Activated CD8-positive, alpha-beta memory T cell treated with anti-CD3 and anti-CD28 coated beads for 4 hours (primary cell): ENCODE measurements at regions not wholly inside any gene's neighbourhood (a gene's known extent, or its start where the extent isn't known, plus 50 kb on each side); places are given as distances from the start of the nearest gene placed in this dataset.
A peak's percentile ranks its signal among the peaks of the same experiment; 100 is the strongest.

Experiments
- DNase-seq, 2 donors: peaks; one replicate each; pipeline ENCODE4 v3.0.0-alpha.2; 2020; ENCODE audit warnings: low read depth in 2 of 2

DNA sequence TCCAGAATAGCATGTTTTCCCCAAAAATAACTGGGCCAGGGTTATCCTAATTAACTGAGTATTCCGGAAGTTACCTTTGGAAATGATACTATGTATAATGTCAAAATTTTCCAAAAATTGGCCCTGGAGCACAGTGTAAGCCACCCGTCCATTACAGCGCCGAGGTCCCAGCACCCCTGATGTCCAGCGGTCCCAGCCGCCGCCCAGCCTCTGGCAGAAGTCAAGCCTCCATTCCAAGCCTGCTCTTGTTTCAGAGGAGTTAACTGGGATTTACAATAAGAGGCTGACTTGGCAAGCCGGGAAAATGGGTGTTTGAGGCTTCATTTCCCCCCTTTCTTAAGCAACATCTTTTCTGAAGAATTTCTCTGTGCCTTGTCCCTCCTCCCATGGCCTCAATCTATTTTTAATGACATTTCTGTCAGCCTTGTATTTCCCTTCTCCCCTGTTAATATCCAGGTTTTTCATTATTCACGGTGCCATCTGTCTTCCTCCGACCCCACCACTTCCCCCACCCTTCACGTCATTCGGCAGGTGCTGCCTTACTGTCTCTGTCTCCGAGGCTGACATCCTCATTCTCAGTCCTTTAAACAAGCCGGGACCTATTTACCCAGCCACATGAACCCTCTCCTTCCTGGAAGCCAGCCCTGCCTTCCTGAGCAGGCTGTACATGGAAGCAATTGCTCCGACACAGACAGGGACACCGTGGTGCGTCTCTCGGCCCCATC lies 490.9 kb downstream of the NPHP4 start:
- DNase-seq = no peak

DNA sequence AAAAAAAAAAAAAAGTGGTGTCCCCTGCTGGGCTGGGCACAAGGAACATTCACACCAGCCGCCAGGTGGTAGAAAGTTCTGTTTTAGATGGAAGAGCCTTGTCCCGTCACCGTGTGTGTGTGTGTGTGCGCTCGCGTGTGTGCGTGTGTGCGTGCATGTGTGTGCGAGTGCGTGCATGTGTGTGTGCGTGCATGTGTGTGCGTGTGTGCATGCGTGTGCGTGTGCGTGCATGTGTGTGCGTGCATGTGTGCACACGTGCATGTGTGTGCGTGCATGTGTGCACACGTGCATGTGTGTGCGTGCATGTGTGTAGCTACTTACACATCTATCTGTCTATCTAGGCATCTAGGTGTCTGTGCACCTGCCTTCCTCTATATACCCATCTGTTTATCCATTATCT lies 491.7 kb downstream of the NPHP4 start:
- no peak for DNase-seq

DNA sequence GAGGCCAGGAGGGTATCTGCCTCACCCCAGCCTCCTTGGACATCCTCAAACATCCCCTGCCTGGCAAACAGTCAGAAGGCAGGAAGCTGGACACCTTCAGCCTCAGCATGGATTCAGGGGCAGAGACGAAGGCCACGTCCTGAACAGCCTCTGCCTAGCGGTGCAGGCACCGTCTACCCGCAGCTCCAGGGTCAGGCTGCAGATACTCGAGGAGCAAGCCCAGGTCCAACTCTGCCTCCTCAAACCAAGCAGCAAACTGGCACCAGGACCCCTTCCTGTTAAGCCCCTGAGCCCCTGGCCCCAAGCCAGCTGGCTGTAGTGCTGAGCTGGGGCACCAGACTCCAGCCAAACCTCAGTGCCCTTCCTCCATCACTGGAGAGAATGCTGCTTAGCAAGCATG lies 494.7 kb downstream of the NPHP4 start:
- no peak for DNase-seq

DNA sequence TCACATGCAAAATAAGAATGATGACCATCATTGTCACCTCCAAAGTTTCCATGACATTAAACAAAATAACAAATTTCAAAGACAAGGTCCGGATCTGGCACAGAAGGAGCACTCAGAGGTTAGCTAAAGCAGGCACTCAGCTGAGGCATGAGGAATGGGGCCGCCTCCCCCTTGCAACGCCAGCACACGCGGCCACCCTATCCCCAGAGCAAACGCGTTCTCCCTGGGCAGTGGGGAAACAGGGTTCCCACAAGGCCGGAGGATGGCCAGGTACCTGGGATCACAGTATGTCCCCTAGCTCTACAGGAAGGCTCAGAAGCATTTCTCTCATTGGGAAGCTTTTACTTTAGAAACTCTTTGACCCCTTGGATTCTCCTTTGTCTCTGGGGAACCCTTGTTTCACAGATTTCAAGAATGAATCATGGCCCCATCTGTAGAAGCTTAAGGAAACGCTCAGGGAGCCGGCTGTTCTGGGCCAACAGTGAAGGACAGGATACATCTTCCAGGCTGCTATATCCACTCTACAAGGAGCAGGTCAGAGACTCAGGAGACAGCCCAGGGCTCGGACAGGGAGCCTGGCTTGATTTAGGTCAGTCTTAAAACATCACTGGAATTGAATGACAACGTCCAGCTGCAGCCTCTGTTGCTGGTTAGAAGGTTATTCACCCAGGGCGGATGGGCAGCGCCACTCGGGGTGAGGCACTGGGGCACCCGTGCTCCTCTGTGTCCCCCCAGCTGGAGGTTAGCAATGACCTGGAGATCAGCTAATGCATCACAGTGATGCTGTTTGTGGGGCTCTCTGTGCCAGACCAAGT lies 496.4 kb downstream of the NPHP4 start:
- no peak for DNase-seq

DNA sequence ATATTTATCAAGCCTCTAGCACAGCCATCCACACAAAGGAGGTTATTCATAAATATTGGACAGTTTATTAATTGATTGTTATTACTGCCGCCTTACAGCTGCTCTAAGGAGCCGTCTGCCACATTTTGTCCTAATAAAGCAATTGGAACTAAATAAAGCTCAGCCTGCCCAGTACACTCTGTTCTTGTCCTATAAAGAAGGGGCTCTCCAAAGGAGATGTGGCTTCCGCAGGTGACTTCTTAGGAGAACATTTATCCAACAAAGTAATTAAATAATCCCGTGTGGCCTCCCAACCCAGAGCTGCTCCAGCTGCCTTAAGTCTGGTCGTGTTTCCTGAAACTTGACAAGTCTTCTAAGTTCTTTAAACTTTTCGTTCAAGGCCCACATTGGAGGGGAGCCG lies 497.7 kb downstream of the NPHP4 start:
- no peak for DNase-seq

DNA sequence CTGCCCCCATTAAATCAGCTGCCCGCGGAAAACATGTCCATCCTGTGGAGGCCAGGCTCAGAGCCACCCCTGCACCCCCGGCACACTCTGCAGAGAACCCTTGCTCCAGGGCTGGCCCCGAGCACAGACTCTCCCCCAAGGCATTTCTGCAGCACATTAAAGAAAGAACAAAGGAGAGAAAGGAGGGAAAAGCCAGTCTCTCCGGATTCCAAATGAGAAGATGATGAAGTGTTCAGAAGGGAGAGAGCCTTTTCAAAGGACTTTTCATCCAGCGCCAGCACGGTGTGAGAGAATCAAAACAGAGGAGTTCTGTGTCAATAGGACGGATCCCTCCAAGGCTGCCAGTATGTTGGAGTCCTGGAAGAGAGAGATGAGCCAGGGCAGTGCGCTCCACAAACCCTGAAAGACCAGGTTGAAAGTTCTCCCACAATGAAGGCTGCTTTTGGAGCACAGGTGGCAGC lies 498.3 kb downstream of the NPHP4 start:
- no peak for DNase-seq

DNA sequence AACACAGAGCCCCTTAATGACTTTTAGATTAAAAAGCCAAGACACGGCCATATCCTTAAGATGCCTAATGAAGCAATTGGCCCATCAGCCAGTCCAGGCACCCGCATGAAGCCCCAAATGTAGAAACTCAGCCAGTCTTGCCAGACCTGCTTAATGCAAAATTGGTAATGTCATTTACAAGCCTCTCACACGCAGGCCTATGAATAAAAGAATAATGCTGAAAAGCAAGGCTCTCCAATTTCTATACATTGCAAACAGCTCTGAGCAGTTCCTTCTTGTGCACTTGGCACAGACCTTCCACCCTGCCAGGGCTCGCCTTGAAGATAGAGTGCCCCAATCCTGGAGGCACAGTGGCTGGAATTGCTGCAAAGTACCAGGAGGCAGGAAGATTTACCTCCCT lies 498.9 kb downstream of the NPHP4 start:
- DNase-seq = no peak

DNA sequence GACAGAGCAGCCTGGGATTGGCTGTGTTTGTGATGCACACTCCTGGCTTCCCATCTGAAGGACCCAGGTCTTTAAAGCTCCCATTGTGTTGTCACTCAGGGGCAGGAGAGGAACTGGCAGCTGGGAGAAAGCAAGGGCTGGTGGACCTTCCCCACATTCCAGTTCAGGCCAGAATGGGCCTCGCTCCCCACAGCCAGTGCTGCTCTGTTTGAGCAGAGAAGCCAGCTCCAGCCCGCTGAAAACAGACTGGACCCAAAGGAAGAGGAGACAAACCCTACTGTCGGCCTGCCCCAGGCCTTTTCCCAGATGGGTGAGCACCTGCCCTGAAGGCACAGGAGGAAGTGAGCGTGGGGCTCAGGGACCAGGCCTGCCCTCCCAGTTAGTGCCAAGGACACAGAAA lies 499.4 kb downstream of the NPHP4 start:
- no peak for DNase-seq

DNA sequence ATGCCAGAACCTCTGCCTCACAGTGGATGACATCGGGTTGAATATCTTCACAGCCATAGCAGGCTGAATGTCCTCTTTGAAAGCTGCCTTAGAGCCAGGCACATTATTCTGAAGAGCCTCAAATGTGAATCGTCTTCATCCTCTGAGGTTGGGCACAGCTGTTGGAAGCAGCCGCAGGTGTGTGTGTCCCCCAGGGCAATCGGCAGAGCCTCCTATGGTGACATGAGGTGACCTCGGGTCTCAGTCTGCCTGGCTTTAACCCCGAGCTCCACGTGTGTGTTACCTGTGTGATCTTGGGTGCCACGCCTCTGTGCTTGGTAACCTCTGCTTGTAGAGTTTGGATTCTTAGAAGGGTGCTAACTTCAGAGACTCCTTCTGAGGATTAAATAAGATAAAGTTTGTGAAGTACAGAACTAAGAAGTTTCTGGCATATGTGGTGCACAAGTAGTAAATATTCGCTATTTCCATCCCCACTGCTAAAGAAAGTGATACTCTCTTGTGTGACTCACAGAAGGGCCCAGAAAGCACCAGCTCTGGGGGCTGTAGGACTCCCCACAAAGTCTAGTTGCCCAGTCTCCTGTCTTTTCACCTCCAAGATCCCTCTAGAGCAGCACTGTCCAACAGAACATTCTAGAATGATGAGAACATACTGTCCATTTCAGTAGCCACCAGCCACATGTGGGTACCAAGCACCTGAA lies 500.9 kb downstream of the NPHP4 start:
- no peak for DNase-seq

DNA sequence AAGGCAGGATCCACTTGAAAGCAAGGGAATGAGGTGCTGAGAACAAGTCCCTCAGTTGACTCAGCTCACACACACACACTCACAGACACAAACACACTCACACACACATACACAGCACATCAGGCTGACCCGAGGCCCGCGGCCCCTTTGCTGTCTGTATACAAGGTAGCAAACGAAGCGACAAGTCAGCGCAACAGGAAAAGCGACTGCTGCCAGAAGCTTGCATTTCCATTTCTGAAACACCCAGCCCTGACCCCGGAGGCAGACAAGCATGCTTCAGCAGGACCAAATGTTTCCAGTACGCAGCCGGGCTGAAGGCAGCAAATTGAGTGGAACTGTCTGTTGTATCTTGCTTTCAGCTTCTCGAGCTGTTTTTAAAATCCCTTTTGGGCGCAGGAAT lies 501.6 kb downstream of the NPHP4 start:
- DNase-seq = no peak

DNA sequence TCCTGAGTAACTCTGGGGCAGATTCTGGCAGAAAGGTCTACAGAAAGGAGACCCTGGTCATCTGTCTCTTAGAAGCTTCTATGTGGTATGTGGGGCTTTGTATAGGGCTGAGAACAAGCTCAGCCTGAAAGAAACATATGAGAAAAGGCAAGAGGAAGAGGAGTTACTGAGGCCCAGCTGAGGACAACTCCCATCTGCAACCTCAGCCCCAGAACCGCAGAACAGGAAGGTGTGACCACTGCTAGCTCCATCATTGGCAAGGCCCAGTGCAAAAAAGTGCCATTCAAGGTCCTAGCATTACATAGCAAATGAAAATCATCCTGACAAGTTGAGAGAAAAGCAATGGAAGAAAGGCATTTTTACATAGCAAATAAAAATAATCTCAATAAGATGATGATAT lies 503.8 kb downstream of the NPHP4 start:
- no peak for DNase-seq

DNA sequence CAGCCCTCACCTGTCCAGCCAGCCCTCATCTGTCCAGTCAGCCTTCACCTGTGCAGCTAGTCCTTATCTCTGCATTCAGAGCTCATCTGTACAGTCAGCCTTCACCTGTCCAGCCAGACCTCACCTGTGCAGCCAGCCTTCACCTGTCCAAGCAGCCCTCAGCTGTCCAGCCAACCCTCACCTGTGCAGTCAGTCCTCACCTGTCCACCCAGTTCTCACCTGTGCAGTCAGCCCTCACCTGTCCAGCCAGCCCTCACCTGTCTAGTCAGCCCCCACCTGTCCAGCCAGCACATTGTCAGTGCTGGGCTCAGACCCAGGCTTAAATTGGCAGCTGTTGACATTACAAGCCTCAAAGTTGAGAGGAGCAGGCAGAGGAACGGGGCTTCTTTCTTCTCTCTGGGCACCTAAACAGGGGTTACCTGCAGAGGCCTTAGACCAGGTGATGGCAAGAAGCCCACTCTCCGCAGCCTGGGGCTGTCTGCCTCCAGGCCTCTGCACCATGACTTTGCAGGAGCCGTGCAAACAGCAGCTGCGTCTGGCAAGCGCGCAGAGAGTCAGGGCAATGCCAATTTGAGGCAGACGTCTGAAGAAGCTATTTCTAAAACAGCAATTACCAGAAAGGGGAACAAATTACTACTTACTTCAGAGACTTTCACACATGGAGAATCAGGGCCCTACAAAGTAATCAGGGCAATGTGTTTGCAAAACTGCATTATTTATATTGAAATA lies 506.1 kb downstream of the NPHP4 start:
- DNase-seq = no peak

DNA sequence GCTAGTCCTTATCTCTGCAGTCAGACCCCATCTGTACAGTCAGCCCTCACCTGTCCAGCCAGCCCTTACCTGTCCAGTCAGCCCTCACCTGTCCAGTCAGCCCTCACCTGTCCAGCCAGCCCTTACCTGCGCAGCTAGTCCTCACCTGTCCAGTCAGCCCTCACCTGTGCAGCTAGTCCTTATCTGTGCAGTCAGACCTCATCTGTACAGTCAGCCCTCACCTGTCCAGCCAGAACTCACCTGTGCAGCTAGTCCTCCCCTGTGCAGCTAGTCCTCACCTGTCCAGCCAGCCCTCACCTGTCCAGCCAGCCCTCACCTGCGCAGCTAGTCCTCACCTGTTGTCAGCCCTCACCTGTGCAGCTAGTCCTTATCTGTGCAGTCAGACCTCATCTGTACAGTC lies 506.8 kb downstream of the NPHP4 start:
- no peak for DNase-seq

DNA sequence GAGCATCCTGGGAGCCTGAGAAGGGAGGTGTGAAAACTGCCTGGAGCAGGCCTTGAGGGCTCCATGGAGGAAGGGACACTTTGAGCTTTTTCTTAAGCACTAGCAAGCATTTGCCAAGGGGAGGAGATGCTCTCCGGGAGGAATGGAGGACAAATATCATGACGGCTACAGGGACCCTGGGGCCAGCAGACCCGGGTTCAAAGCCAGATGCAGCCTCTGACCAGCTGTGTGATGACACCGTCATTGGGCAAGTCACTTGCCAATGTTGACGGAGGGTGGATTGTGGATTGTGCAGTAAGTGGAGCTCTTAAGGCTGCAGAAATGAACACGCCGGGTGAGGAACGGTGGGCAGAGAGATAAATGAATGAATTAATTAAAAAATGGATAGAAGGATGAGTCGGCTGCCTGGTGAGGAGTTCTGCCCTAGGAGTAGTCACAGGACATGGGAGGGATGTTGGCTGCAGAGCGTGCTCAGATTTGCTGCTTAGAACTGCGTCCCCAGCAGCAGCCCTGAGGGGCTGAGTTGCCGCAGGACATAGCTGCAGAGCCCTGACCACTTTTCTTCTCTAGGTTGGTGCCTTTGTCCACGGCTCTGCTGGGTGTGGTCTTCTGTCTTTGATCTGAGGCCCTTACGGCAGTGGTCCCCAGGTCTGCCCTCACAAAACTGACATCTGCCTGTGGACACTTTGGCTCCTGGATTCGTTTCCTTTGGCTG lies 507.6 kb downstream of the NPHP4 start:
- no peak for DNase-seq

DNA sequence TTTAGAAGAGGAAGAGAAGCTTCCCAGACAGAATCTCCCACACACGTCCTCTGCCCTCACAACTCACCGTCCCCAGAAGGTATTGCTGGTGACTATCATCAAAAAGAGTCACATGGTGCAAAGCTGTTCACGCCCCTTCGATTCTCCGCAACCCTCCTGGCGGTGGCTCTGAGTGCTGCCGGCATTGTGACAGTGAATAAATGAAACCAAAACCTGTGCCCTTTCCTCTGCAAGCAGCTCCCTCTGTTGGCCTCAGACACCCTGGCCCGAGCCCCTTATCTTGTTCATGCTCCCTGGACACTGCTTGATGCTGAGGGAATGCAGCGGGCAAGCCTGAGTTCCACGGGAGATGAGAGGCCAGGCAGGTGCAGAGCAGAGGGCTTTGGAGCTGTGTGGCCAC lies 510.3 kb downstream of the NPHP4 start:
- peak in 1 of 2 donors; percentile 6 for DNase-seq

DNA sequence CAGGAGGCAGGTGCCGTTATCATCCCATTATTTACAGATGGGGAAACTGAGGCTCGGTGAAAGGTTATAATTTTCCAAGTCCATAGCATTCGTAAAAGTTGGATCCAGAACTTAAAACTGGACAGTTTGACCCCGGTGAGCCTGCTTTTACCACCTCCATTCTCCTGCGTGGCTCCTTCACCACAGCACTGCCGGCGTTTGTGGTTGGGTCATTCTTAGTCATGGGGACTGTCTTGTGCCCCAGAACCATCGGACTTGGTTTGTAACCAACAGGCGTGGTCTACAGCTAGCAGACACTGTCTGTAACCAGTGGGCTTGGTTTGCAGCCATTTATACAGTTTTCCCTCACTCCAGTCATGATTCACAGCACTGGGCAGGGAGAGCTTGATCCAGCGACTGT lies 511.3 kb downstream of the NPHP4 start:
- no peak for DNase-seq

DNA sequence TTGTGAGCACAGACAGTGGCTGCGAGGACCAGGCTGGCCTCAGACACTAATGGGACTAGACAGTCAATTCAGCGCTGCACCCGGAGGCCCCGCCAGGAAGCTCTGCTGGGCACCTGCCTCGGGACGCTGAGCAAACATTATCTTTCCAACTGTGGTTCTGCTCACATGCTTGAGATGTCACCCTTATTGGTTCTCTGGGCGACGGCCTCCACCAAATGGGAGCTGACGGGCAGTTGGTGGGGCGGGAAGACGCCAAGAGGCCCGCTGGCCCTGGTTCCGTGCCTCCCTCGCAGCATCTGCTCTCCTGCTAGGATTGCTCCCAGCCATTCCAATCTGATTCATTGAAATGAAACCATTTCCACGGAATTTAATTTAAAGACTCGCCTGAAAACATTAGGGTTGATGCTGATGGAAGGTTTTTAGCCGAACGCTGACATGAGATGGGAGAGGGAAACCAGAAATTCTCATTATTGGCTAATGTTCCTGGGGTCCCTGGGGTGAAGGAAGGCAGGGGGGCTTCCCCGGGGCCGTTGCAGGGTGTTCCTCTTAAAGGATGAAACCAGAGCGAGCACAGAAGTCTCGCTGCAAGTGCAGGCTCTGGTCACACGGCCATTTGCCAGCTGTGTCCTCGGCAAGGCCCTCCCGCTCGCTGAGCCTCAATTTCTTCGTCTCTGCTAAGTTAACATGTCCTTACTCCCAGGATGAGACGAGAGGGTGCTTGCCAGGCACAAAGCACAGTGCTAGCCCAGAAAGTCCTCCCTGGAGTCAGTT lies 512.2 kb downstream of the NPHP4 start:
- DNase-seq = no peak

DNA sequence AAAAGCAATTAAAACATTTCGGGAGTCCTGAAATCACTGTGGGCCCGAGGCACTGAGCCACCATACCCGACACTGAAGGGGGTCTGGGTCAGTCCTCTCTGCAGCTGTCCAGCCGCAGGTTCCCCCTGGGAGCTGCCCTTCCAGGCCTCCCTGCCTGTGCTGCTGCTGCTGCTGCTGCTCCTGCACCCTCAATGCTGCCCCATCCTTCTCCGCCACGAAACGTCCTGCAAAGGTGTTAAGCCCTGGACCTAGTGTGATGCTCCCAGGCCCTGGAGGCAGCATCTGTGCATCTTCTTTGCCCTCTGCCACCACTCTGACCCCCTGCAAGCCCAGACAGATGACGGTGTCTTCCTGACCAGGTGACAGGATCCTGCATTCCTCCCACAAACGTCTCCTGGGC lies 513.3 kb downstream of the NPHP4 start:
- no peak for DNase-seq

DNA sequence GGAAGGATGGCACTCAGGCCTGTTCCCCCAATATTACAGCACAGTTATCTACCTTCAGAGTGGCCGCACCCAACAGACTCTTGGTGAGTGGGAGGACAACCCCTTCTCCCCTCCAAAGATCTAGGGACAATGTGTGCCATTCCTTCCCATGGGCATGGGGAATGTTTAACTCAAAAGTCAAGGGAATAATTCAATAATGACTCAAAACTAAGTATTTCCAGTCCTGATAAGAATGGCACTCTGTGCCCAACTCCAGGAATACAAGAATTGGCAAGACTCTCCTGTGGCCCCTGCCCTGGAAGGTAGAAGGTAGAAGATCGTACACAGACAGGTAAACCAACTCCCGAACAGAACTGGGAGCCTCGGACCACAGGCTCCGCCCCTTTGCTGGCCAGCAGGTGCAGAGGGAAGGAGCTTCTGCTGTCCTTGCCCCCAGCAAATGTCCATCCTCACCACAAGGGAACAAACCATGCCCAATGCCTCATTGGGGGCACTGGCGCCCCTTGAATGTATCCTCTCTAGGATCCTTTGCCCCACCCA lies 514.0 kb downstream of the NPHP4 start:
- DNase-seq = no peak

DNA sequence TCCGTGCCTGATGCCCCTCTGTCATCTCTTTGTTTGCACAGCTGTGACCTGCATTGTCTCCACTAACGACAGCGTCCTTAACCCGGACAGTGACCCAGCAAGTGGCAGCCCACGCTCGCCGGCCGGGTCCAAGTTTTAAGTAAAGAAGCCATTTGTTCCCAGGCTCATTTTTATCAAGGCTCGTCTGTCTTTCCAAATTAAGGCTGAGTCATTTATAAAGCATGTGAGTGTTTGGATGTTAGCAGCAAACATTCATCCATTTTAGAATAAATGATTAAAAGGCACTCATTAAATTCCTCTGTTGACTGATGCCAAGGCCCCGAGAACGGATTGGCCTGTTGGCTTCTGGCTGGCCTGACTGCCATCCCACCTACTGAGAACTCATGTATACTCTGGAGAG lies 514.5 kb downstream of the NPHP4 start:
- no peak for DNase-seq
